GM12891 (cell line): ENCODE measurements at regions not wholly inside any gene's neighbourhood (a gene's known extent, or its start where the extent isn't known, plus 50 kb on each side); places are given as distances from the start of the nearest gene placed in this dataset.

Source experiments
- POLR2A ChIP-seq: IDR thresholded peaks from 2 replicates; pipeline ENCODE4 v1.6.1; 2011; ENCODE audit warnings: low read depth, low read length, control low read depth
- POLR2AphosphoS5 ChIP-seq: IDR thresholded peaks from 2 replicates; pipeline ENCODE4 v1.6.1; 2011; ENCODE audit warnings: low read depth, low read length, control low read depth
- SPI1 ChIP-seq: IDR thresholded peaks from 2 replicates; pipeline ENCODE4 v1.6.1; 2011; ENCODE audit warnings: low read depth, low read length, control low read depth
- TAF1 ChIP-seq: IDR thresholded peaks from 2 replicates; pipeline ENCODE4 v1.6.1; 2011; ENCODE audit warnings: low read depth, low read length, control low read depth

DNA sequence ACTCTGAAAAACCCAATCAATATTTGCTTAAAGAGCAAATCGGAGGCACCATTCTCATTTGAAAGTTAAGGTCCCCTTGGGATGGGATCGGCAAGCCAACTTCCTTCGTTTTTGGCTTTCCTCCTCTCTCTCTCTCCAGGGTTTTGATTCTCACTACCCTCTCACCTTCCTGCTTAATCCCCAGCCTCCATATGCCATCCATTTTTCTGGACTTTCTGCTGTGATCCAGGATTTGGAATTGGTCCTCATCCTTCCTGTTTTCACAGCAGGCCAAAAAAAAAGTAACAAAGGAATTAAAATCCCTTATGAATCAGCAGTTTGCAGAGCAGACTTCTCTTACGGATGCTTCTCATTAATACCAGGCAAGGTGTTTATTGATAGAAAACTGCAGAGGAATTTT, 283.1 kb upstream of the TMTC4 start:
- no peak for TF ChIP-seq SPI1
- no peak for TF ChIP-seq POLR2A
- no peak for TF ChIP-seq POLR2AphosphoS5
- TF ChIP-seq TAF1, result no peak
